Muscle layer of colon (tissue), 2 donors: ENCODE measurements at regions not wholly inside any gene's neighbourhood (a gene's known extent, or its start where the extent isn't known, plus 50 kb on each side); places are given as distances from the start of the nearest gene placed in this dataset.

ENCODE experiments used
- H3K27ac ChIP-seq: one replicate; pipeline ENCODE4 v1.7.0; 2013; ENCODE audit warnings: low read depth, mild to moderate bottlenecking, low read length, moderate library complexity
- H3K27me3 ChIP-seq, 2 donors: one replicate each; pipeline ENCODE4 v1.7.0; 2013; ENCODE audit warnings: low read length in 2 of 2, mild to moderate bottlenecking in 2 of 2; ENCODE audit not compliant: insufficient read depth in 2 of 2, control insufficient read depth in 1 of 2
- H3K36me3 ChIP-seq: one replicate; pipeline ENCODE4 v1.7.0; 2013; ENCODE audit warnings: mild to moderate bottlenecking, low read length; ENCODE audit not compliant: insufficient read depth
- H3K4me1 ChIP-seq: one replicate; pipeline ENCODE4 v1.7.0; 2013; ENCODE audit warnings: mild to moderate bottlenecking, low read length; ENCODE audit not compliant: insufficient read depth
- H3K4me3 ChIP-seq, 2 donors: one replicate each; pipeline ENCODE4 v1.7.0; 2013; ENCODE audit warnings: low read length in 2 of 2, low read depth in 1 of 2, mild to moderate bottlenecking in 1 of 2, moderate library complexity in 1 of 2
- H3K9ac ChIP-seq: one replicate; pipeline ENCODE4 v1.7.0; 2013; ENCODE audit warnings: low read length
- H3K9me3 ChIP-seq: one replicate; pipeline ENCODE4 v1.7.0; 2013; ENCODE audit warnings: mild to moderate bottlenecking, low read length
- donor health status: abdominal sarcoma.
- donor health status: Adenocarcinoma of cecum.

DNA sequence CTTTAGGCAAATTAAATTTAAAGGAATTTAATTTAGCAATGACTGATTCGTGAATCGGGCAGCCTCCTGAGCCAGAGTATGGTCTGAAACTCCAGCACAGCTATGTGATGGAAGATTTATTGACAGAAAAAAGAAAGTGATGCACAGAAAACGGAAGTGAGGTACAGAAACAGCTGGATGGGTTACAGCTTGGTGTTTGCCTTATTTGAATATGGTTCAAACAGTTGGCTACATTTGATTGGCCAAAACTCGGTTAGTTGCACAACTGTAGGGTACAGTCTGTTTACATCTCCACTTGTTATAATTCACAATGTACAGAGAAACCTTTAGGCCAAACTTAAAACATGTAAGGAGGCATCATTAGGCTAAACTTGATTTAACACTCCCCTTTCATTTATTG is 1716.1 kb upstream of the C9orf72 start:
- H3K27me3 ChIP-seq: no peaks in the 10 kb centered on the region
- H3K36me3 ChIP-seq: no peaks in the 10 kb centered on the region
- no peak overlapping the region for H3K4me3 ChIP-seq
- H3K9ac ChIP-seq: no peak overlapping the region
- H3K9me3 ChIP-seq: no peaks in the 10 kb centered on the region
- no peak overlapping the region for H3K27ac ChIP-seq
- no peaks in the 10 kb centered on the region for H3K4me1 ChIP-seq

DNA sequence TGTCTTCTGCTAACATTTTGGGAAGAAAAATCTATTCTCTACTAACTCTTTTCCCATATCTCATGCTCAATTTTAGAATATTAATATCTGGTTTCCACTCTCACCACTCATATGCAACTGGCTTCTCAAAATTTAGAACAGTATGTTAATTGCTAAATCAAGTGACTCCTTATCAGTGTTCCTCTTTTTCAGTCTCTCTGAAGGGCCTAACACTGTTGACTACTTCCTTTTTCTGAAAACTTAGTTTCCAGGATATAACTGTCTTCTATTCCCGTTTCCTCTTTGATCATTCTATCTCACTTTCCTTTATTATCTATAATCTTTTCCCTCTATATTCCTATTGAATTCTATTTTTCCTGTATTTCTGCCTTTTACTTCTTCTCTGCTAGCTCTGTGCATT is 1717.2 kb upstream of the C9orf72 start:
- Histone ChIP-seq H3K4me3 (no peak overlapping the region), H3K4me1 (no peaks in the 10 kb centered on the region), H3K9ac (no peak overlapping the region), H3K9me3 (no peaks in the 10 kb centered on the region), H3K27me3 (no peaks in the 10 kb centered on the region), H3K36me3 (no peaks in the 10 kb centered on the region), H3K27ac (no peak overlapping the region)

DNA sequence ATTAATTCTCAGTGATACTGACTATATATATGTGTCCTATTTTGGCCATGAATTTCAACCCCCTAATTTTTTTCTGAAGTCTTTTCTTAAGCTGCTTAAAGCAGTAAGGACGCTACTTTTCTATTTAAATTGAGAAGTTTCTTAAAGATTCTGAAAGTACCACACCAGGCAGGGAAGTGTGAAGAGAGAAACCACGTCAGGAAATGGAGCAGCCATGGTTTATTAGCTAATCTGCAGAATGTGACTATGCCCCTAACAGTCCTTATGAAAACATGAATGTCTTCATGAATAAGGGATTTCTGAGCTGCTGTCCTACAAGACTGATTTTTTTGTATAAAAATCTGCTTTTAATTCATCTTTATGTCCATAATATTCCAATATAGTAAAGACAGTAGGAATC is 1724.3 kb upstream of the C9orf72 start:
- H3K27ac ChIP-seq: no peak overlapping the region
- H3K4me1 ChIP-seq: no peaks in the 10 kb centered on the region
- H3K9me3 ChIP-seq: no peaks in the 10 kb centered on the region
- no peak overlapping the region for H3K4me3 ChIP-seq
- no peak overlapping the region for H3K9ac ChIP-seq
- H3K27me3 ChIP-seq: no peaks in the 10 kb centered on the region
- H3K36me3 ChIP-seq: no peaks in the 10 kb centered on the region

DNA sequence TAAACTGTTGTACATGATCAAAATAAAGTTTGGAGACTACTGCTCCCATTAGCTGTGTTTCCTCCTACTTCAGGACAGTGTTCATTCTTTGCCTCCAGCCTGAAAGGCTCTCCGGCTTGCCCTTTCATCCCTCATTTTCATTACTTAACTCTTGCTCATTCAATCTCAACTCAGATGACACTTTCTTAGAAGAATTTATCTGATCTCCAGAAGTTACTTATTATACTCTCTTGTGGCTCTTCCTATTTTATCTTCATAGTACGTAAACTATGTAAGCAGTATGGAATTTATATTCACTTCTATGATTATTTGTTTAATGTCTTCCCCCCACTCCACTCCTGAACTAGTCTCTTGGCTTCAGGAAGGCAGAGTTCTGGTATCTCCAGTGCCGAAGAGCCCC is 1737.9 kb upstream of the C9orf72 start:
- Histone ChIP-seq H3K4me3 (no peak overlapping the region), H3K9ac (no peak overlapping the region), H3K36me3 (no peaks in the 10 kb centered on the region), H3K9me3 (no peaks in the 10 kb centered on the region), H3K27me3 (no peaks in the 10 kb centered on the region), H3K4me1 (no peaks in the 10 kb centered on the region), H3K27ac (no peak overlapping the region)

DNA sequence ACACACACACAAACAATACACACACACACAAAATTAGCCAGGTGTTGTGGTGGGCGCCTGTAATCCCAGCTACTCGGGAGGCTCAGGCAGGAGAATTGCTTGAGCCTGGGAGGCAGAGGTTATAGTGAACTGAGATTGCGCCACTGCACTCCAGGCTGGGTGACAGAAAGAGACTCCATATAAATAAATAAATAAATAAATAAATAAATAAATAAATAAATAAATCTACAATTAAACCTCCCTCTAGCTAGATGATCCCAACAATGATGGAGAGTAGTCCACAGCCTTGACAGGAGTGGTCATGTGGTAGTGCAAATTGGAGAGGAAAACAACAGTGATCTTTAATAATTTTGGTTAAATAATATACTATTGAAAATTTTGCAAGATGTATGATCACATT is 1739.0 kb upstream of the C9orf72 start:
- no peaks in the 10 kb centered on the region for H3K36me3 ChIP-seq
- no peaks in the 10 kb centered on the region for H3K4me1 ChIP-seq
- no peak overlapping the region for H3K9ac ChIP-seq
- H3K27me3 ChIP-seq: no peaks in the 10 kb centered on the region
- H3K4me3 ChIP-seq: no peak overlapping the region
- H3K9me3 ChIP-seq: no peaks in the 10 kb centered on the region
- H3K27ac ChIP-seq: no peak overlapping the region

DNA sequence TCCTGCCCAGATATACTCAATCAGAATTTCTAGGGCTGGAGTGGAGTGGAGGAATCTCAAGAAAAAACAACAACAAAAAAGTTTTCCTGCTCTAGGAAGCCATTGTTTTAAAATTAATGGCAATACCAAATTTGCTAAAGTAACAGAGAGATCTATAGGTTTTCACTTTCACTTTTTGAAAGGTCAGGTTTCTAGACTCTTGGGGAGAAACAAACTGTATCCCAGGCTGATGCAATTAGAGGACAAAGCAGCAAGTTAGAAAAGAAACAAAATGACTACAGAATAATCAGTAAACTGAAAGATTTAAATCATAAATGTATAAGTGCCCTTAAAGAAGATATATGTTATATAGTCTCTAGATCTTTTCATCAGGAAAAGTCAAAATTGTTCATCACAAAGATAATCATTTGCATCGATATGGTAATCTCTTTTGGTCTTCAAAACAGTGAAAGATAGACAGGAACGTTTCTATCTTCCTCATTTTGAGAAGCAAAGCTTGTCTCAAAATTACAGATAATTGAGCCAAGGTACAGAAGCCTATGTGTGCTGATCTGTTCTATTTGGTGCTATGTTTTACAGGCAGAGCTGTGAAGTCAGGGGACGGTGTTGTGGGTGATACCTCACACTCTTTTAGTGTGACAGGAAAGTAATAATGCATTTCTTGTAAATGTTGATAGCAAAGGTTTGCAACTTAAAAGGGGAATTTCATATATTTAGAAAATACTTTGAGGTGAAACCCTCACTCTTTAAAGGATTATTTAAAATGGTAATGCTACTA is 1746.6 kb upstream of the C9orf72 start:
- H3K36me3 ChIP-seq: no peaks in the 10 kb centered on the region

DNA sequence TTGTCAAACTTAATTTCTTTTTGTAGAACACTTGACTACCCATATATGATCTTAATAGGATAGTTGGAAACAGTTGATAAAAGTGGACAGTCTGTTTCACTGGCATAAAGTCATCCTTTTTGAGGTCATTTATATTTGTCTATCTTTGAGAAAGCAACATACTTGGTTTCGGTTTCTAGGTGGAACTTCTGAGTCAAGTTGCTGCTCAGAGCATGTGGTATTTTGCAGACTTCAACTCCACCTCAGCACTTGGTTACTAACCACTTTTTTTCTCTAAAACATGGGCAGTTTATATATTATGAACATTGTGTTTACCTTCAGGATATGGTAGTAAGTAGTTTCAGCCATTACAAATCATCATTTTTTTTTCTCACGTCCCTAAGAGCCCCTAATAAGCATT is 1749.0 kb upstream of the C9orf72 start:
- H3K27me3 ChIP-seq: no peaks in the 10 kb centered on the region
- no peak overlapping the region for H3K9ac ChIP-seq
- H3K27ac ChIP-seq: no peak overlapping the region
- H3K4me1 ChIP-seq: no peaks in the 10 kb centered on the region
- H3K9me3 ChIP-seq: no peaks in the 10 kb centered on the region
- no peak overlapping the region for H3K4me3 ChIP-seq
- H3K36me3 ChIP-seq: no peaks in the 10 kb centered on the region

More for the DNA sequence above, 1746.6 kb upstream of the C9orf72 start:
- no peak overlapping the region for H3K9ac ChIP-seq
- no peaks in the 10 kb centered on the region for H3K4me1 ChIP-seq
- H3K27ac ChIP-seq: no peak overlapping the region
- no peaks in the 10 kb centered on the region for H3K9me3 ChIP-seq
- no peaks in the 10 kb centered on the region for H3K27me3 ChIP-seq
- H3K4me3 ChIP-seq: no peak overlapping the region

DNA sequence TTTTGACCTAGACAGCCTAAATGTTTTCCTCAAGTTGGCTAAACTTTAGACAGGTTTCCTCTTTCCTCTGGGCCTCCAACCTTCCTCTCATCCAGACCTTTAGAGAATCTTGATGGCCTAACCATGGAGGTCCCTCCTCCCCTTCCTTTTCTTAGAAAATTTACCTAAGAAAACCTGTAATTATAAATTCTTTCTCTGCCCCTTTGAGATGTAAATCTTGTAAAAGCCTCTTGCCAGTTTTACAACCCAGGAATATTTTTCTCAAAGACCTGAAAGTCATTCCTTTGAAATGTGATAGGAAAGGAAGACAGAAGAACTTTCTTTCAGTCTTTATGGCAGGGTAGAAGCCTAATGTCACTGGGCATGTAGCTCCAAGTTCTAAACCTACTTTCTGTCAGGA is 1752.6 kb upstream of the C9orf72 start:
- Histone ChIP-seq H3K27ac (no peak overlapping the region), H3K4me1 (no peaks in the 10 kb centered on the region), H3K9ac (no peak overlapping the region), H3K4me3 (no peak overlapping the region), H3K36me3 (no peaks in the 10 kb centered on the region), H3K27me3 (no peaks in the 10 kb centered on the region), H3K9me3 (no peaks in the 10 kb centered on the region)

DNA sequence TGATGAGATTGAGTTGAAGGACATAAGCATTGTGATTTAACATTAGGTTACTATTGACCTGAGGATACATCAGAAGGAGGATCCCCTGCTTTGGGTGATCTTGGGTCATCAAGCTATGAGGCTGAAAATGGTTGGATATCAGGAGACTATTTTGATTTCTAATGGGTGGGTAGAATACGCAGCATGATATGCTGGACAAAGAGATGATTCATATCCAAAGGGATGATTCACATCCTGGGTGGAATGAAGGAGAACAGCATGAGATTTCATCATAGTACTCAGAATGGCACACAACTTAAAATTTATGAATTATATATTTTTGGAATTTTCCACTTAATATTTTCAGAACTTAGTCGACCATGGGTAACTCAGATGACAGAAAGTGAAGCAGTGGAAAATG is 1759.5 kb upstream of the C9orf72 start:
- H3K27ac ChIP-seq: no peak overlapping the region
- H3K9me3 ChIP-seq: no peaks in the 10 kb centered on the region
- no peak overlapping the region for H3K4me3 ChIP-seq
- H3K36me3 ChIP-seq: no peaks in the 10 kb centered on the region
- H3K4me1 ChIP-seq: no peaks in the 10 kb centered on the region
- no peak overlapping the region for H3K9ac ChIP-seq
- H3K27me3 ChIP-seq: no peaks in the 10 kb centered on the region

DNA sequence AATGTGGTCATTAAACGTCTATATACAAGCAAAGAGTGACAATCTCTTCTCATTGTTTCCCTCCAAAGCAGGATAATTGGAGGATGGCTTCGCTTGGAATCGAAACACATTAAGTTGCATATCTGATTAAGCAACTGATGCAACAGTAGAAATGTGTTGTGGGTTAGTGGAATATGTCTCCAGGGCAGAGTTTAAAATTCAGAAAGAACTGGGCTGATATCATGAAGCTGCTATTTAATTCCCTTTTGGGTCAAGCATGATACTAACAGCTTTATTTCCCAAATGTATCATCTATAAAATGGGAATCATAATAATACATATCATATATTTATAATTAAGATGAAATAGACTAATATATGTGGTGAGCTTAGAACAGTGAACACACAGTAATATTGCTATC is 1763.0 kb upstream of the C9orf72 start:
- Histone ChIP-seq H3K4me1 (no peaks in the 10 kb centered on the region), H3K27me3 (no peaks in the 10 kb centered on the region), H3K9me3 (no peaks in the 10 kb centered on the region), H3K4me3 (no peak overlapping the region), H3K36me3 (no peaks in the 10 kb centered on the region), H3K27ac (no peak overlapping the region), H3K9ac (no peak overlapping the region)

DNA sequence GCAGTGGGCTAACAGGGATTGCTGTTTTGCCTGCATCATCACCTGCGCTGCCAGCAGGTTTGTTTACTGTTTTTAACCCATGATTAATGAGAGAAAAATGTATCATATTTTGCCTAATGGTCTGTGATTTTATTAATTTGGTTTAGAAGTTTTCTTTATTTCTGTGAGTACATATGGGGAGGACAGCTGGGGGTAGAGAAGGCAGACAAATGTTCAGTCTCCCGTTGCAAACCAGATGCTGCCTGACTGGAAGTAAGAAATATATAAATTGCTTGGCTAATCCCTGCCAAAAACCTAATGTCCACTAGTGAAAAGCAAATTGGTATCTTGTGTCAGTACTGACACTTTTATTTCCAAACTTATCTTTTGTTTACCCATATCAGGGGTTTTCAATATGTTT is 1766.1 kb upstream of the C9orf72 start:
- no peaks in the 10 kb centered on the region for H3K9me3 ChIP-seq
- H3K27ac ChIP-seq: no peak overlapping the region
- no peak overlapping the region for H3K9ac ChIP-seq
- H3K36me3 ChIP-seq: no peaks in the 10 kb centered on the region
- H3K4me1 ChIP-seq: no peaks in the 10 kb centered on the region
- no peak overlapping the region for H3K4me3 ChIP-seq
- H3K27me3 ChIP-seq: no peaks in the 10 kb centered on the region

DNA sequence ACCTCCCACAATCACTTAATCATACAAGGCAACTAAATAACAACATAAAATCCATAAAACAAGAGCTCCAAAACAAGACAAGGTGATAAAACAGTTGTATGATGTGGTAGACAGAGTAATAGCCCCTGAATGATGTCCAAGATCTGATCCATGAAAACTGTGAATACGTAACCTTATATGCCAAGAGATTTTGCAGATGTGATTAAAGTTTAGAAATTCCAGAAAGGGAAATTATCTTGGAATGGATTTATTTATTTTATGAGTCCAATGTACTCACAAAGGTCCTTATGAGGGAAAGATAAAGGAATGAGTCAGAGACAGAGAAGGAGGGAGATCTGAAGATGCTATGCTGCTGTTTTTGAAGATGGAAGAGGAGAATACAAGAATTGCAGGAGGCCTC is 1775.7 kb upstream of the C9orf72 start:
- no peaks in the 10 kb centered on the region for H3K36me3 ChIP-seq
- H3K27ac ChIP-seq: no peak overlapping the region
- H3K27me3 ChIP-seq: no peaks in the 10 kb centered on the region
- no peak overlapping the region for H3K9ac ChIP-seq
- no peaks in the 10 kb centered on the region for H3K9me3 ChIP-seq
- no peaks in the 10 kb centered on the region for H3K4me1 ChIP-seq
- no peak overlapping the region for H3K4me3 ChIP-seq
